Activated naive CD4-positive, alpha-beta T cell treated with anti-CD3 and anti-CD28 coated beads, Interleukin-2, amount 50 U/mL, for 72 hours (primary cell): ENCODE measurements at regions not wholly inside any gene's neighbourhood (a gene's known extent, or its start where the extent isn't known, plus 50 kb on each side); places are given as distances from the start of the nearest gene placed in this dataset.
"Not testable (repeated sequence)": the region's sequence is repeated elsewhere in the genome, so short reads cannot be mapped to it uniquely, and the experiment has no call there.

Source experiments
- ATAC-seq, 2 donors: fragments of 150-1000 bp; cut with Tn5 transposase; 2 replicates each; pipeline ENCODE4 v1.10.0; 2021; ENCODE audit warnings: mild to moderate bottlenecking in 2 of 2, moderate library complexity in 2 of 2
- DNase-seq, 2 donors: peaks; one replicate each; pipeline ENCODE4 v3.0.0; 2021 to 2022; ENCODE audit warnings: low spot score in 2 of 2
- H3K27ac Mint-ChIP-seq, 2 donors: one replicate each; pipeline ENCODE4 v1.8.0; 2022; ENCODE audit warnings: mild to moderate bottlenecking in 2 of 2, mixed read lengths in 2 of 2
- H3K36me3 Mint-ChIP-seq, 2 donors: one replicate each; pipeline ENCODE4 v1.8.0; 2022; ENCODE audit warnings: mixed read lengths in 2 of 2
- H3K9me3 Mint-ChIP-seq, 2 donors: one replicate each; pipeline ENCODE4 v1.8.0; 2022; ENCODE audit warnings: mixed read lengths in 2 of 2

GRCh38 chr12:107597695-107598410, 87.7 kb upstream of the PWP1 start:
- no peaks in the 10 kb centered on the region for H3K9me3 Mint-ChIP-seq
- DNase-seq (no peak), ATAC-seq (peak in 1 of 2 donors; percentile 20)
- no peaks in the 10 kb centered on the region for H3K36me3 Mint-ChIP-seq
- no peak overlapping the region for H3K27ac Mint-ChIP-seq

DNA sequence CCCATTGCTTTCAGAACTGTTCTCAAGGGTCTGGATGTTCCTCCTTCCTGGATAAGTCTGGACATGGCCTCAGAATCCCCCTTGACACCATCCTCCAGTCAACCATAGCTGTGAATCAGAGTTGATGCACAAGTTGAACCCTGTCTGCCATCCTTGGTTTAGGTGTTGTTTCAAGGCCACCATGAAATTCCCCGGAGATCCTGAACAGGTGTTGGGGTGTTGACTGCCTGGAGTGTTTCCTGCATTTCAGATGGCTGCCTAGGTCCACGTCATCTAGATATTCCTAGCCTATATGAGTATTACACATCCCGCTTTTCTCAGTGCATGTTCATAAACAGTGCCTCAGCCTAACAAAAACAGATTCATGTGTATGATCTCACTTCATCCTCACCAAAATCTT, 86.7 kb upstream of the PWP1 start:
- ATAC-seq (no peak), DNase-seq (no peak)
- Mint-ChIP-seq H3K27ac (peak overlapping the region in 1 of 2 donors; percentile 24), H3K9me3 (no peaks in the 10 kb centered on the region), H3K36me3 (no peaks in the 10 kb centered on the region)

GRCh38 chr12:107600581-107601144, 84.9 kb upstream of the PWP1 start:
- ATAC-seq (no peak), DNase-seq (no peak)
- Mint-ChIP-seq H3K36me3 (no peaks in the 10 kb centered on the region), H3K27ac (no peak overlapping the region), H3K9me3 (no peaks in the 10 kb centered on the region)

DNA sequence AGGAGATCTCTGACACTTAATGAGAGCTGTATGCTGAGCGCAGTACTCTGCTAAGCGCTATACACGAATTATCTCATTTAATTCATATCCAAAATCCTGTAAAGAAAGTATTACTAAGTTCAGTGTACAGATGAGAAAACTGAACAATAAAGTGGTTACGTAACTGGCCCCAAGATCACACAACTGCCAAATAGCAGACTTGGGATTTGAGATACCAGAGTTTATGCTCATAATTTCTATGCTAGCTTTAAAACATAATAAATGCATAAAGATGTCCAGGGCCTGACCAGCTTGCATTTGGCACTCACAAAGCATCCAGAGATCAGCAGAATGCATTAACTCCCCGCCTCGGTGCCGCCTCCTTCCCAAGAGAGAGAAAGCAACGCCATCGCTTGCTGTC, 83.2 kb upstream of the PWP1 start:
- no peak overlapping the region for H3K27ac Mint-ChIP-seq
- ATAC-seq = no peak
- H3K36me3 Mint-ChIP-seq = no peaks in the 10 kb centered on the region
- no peak for DNase-seq
- no peaks in the 10 kb centered on the region for H3K9me3 Mint-ChIP-seq

- no peak for ATAC-seq
- Mint-ChIP-seq H3K9me3 (no peaks in the 10 kb centered on the region), H3K27ac (no peak overlapping the region), H3K36me3 (no peaks in the 10 kb centered on the region)
- DNase-seq = no peak
These were observed 80.3 kb upstream of the PWP1 start for GRCh38 chr12:107605293-107605692.

DNA sequence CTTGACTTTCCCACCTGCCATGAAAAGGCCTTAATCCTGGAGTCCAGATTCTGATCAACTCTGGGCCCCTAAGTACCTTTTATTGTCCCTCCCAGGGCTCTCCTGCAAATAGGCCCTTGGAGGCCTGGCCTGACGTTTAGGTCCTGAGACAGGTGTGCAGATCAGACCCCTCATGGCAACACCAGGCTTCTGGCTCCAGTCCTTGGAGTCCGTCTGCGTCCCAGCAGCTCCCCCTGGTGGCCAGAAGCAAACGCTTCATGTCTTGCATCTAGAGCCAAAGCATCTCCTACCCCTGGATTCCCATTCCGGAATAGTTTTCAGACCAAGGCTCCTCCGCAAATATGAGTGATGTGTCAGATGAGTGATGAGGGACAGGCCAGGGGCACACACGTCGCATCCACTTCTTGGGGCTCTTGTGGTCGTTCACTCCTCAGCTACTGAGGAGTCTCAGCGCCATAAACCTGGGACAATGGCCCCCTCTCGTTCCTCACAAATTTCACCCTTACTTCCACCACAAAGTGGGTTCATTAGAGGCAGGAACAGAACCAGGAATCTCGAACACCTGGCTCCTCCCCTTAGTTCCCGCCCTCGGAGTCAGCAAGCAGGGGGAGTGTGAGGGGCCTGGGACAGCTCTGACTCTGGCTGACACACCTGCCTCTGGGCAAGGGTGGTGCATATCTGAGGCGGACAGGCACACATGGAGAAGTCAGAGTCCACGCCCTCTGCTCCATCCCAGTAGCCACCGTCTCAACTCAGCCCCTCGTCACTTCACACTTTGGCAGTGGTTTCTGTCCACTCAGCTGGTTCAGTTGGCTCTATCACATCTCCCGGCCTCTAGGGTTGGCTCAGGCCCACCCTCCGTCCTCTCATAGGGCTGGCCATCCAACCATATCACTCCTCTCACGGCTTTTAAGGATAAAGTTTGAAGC, 77.9 kb upstream of the PWP1 start:
- ATAC-seq = peak; percentile 73 to 75
- H3K36me3 Mint-ChIP-seq = no peaks in the 10 kb centered on the region
- DNase-seq = peak; percentile 69 to 79
- H3K9me3 Mint-ChIP-seq = no peaks in the 10 kb centered on the region
- peak overlapping the region in 1 of 2 donors; percentile 29 for H3K27ac Mint-ChIP-seq

- not testable (repeated sequence) for H3K36me3 Mint-ChIP-seq, DNase-seq, ATAC-seq
These were observed 76.8 kb upstream of the PWP1 start for GRCh38 chr12:107608779-107609178.

DNA sequence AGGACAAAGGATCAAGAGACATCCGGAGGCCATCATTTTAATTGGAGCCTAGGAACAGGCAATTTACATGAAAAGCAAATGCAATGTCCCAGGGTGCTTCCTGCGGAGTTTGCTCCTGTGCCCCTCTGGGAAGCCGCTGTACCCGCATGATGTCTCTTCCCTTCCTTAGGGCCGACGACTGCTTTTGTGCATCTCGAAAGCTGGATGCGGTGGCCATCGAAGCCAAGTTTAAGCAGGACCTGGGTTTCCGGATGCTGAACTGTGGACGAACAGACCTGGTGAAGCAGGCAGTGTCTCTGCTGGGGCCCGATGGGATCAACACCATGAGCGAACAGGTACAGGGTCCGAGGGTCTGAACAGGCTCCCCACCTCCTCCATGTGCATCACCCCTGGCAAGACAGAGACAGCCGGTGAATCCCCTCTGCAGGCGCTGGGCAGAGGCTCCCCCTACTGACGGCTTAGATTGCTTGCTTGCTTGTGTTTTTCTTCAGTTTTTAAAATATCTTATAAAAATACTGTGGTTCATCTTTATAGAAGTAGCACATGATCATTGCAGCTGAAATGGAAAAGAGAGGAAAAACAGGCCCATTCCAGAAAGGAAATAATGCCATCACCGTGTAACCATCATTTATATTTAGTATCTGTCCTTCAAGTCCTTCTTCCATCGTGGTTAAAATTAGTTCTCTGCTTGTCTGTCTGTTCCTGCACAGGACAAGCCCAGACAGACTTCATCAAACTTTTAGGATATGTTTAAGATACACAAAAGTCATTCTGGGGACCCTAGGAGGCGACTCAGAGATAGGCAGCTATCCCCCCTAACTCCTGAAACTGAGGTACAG, 75.4 kb upstream of the PWP1 start:
- Mint-ChIP-seq H3K9me3 (no peaks in the 10 kb centered on the region), H3K27ac (peak overlapping the region in 1 of 2 donors; percentile 26), H3K36me3 (no peaks in the 10 kb centered on the region)
- peak in 1 of 2 donors; percentile 26 for DNase-seq
- peak in 1 of 2 donors; percentile 24 for ATAC-seq

More at GRCh38 chr12:107608779-107609178, 76.8 kb upstream of the PWP1 start:
- not testable (repeated sequence) for H3K27ac Mint-ChIP-seq, H3K9me3 Mint-ChIP-seq

DNA sequence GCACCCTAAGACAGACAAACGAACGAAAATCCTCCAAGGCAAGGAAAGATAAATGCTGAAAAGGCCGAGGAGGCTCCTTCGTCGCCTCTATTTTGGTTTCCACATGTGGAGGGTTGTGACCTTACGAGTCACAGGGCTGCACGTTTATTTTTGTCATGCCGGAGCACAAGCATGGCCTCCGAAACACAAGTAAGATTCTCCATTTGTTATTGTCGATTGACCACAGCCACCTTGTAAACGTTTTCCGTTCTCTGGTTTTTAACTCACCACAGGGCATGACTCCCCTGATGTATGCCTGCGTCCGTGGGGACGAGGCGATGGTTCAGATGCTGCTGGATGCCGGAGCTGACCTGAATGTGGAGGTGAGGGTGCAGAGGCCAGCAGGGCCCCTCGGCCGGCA, 73.1 kb upstream of the PWP1 start:
- H3K9me3 Mint-ChIP-seq = no peaks in the 10 kb centered on the region
- DNase-seq = no peak
- no peak for ATAC-seq
- no peaks in the 10 kb centered on the region for H3K36me3 Mint-ChIP-seq
- H3K27ac Mint-ChIP-seq = no peak overlapping the region

- ATAC-seq (no peak), DNase-seq (no peak)
- Mint-ChIP-seq H3K36me3 (no peaks in the 10 kb centered on the region), H3K9me3 (no peaks in the 10 kb centered on the region), H3K27ac (peak overlapping the region; percentile 63 to 68)
These were observed 68.7 kb upstream of the PWP1 start for GRCh38 chr12:107616941-107617340.

- H3K36me3 Mint-ChIP-seq = no peaks in the 10 kb centered on the region
- DNase-seq (no peak), ATAC-seq (no peak)
- H3K9me3 Mint-ChIP-seq = no peaks in the 10 kb centered on the region
- no peak overlapping the region for H3K27ac Mint-ChIP-seq
These were observed 67.5 kb upstream of the PWP1 start for GRCh38 chr12:107618106-107618505.

DNA sequence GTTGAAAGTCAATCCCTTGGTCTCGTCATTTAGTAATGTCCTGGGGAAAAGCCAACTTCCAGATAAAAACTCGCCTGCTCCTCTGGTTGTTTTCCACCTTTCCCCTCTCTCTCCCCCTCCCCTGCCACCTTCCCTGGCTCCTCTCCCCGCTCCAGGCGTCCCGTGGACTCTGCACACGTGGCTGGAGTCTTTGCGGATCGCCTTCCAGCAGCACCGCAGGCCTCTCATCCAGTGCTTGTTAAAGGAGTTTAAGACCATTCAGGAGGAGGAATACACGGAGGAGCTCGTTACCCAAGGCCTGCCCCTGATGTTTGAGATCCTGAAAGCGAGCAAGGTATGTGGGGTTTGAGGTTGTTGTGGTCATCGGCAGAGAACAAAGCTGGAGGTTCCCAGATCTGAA, 65.8 kb upstream of the PWP1 start:
- DNase-seq = no peak
- Mint-ChIP-seq H3K36me3 (peaks cover 11 to 12% of the 10 kb centered on the region in 2 donors), H3K27ac (no peak overlapping the region), H3K9me3 (peaks cover 0 to under 1% of the 10 kb centered on the region in 2 donors)
- ATAC-seq = no peak

- peak in 1 of 2 donors; percentile 8 for DNase-seq
- no peak for ATAC-seq
- H3K27ac Mint-ChIP-seq = no peak overlapping the region
- peaks cover 18 to 19% of the 10 kb centered on the region in 2 donors for H3K36me3 Mint-ChIP-seq
- peaks cover 0 to 6% of the 10 kb centered on the region in 2 donors for H3K9me3 Mint-ChIP-seq
These were observed 63.6 kb upstream of the PWP1 start for GRCh38 chr12:107622001-107622400.

GRCh38 chr12:107624493-107624892, 61.1 kb upstream of the PWP1 start:
- H3K27ac Mint-ChIP-seq = no peak overlapping the region
- DNase-seq = no peak
- peaks cover 18 to 19% of the 10 kb centered on the region in 2 donors for H3K36me3 Mint-ChIP-seq
- no peak for ATAC-seq
- peaks cover 0 to 6% of the 10 kb centered on the region in 2 donors for H3K9me3 Mint-ChIP-seq

DNA sequence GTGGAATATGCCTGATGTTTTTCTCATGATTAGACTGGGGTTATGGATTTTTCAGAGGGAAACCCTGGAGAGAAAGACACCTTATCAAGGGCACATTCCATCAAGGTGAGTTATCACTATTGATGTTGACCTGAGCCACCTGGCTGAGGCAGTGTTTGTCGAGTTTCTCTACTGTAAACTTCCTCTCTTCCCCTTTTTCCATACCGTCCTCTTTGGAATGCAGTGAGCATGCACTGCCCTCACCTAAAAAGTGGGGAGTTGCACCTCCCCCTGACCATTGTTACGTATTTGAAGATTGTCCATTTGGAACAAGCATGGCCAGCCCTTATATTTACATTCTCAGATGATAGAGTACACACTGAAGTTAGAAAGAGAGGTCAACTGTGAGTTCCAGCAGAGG, 53.9 kb upstream of the PWP1 start:
- ATAC-seq = no peak
- no peaks in the 10 kb centered on the region for H3K36me3 Mint-ChIP-seq
- no peak for DNase-seq
- no peak overlapping the region for H3K27ac Mint-ChIP-seq
- no peaks in the 10 kb centered on the region for H3K9me3 Mint-ChIP-seq

DNA sequence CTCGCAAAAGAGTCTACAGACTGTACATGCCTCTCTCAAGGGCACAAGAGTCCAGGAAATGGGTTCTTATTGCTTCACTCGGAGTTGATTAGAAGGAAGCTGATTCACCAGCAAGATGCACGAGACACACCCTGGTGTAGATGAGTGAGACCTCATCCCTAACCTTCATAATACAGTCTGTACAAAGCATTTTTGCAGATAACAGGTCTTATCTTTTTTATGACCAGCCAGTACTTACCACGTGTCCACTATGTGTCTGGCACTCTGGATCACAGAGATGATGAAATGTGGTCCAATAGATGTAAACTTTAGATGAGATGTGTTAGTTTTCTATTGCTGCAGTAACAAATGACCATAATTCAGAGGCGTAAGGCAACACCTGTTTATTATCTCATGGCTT, 53.4 kb upstream of the PWP1 start:
- H3K36me3 Mint-ChIP-seq = no peaks in the 10 kb centered on the region
- no peak for ATAC-seq
- no peak for DNase-seq

More for the DNA sequence above, 53.4 kb upstream of the PWP1 start:
- Mint-ChIP-seq H3K27ac (no peak overlapping the region), H3K9me3 (no peaks in the 10 kb centered on the region)
